SU-DHL-6 (cell line): ENCODE measurements at regions not wholly inside any gene's neighbourhood (a gene's known extent, or its start where the extent isn't known, plus 50 kb on each side); places are given as distances from the start of the nearest gene placed in this dataset.

ENCODE experiments used
- EZH2phosphoT487 ChIP-seq: fragments of 200-600 bp; sonication (generic), shearing (Covaris generic); conservative IDR thresholded peaks from 2 replicates; pipeline ENCODE4 v1.6.1; 2018; ENCODE audit warnings: mild to moderate bottlenecking, antibody characterized with exemption, low read length, moderate library complexity, mixed read lengths
- TF ChIP-seq, protein P1 (sequence below): fragments of 200-600 bp; sonication (generic); IDR thresholded peaks from one replicate; pipeline ENCODE4 v1.5.1; 2017; ENCODE audit warnings: antibody characterized with exemption, mild to moderate bottlenecking, low read length, moderate library complexity; ENCODE audit not compliant: insufficient read depth, poor library complexity, severe bottlenecking

DNA sequence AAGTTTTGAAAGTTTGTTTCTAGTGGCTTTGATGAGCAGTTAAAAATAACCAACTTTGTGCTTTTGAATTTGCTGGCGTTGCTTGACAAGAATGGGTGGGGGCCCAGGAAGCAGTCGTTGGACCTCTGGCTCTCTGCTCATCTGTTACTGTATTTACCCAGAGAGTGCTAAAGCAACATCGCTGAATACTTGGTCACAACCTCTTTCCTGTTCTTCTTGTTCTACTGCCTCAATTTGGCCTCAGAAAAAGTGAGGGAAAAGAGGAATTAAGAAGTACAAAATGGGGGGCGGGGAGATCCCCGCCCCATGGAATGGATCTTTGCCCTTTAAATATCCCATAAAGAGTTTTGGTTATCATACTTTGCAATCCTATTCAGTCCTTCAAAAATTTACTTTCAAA, 221.5 kb upstream of the G2E3 start:
- TF ChIP-seq, protein P1, sequence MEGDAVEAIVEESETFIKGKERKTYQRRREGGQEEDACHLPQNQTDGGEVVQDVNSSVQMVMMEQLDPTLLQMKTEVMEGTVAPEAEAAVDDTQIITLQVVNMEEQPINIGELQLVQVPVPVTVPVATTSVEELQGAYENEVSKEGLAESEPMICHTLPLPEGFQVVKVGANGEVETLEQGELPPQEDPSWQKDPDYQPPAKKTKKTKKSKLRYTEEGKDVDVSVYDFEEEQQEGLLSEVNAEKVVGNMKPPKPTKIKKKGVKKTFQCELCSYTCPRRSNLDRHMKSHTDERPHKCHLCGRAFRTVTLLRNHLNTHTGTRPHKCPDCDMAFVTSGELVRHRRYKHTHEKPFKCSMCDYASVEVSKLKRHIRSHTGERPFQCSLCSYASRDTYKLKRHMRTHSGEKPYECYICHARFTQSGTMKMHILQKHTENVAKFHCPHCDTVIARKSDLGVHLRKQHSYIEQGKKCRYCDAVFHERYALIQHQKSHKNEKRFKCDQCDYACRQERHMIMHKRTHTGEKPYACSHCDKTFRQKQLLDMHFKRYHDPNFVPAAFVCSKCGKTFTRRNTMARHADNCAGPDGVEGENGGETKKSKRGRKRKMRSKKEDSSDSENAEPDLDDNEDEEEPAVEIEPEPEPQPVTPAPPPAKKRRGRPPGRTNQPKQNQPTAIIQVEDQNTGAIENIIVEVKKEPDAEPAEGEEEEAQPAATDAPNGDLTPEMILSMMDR, result no peak
- no peak for TF ChIP-seq EZH2phosphoT487
